RWPE2 (cell line): ENCODE measurements at regions not wholly inside any gene's neighbourhood (a gene's known extent, or its start where the extent isn't known, plus 50 kb on each side); places are given as distances from the start of the nearest gene placed in this dataset.
A peak's percentile ranks its signal among the peaks of the same experiment; 100 is the strongest.

Experiments used
- ATAC-seq: fragments of 200-7000 bp; cut with Tn5 transposase; 3 replicates; pipeline ENCODE4 v1.9.1; 2021; ENCODE audit warnings: low read depth
- DNase-seq: peaks from one replicate; pipeline ENCODE4 v3.0.0-alpha.2; 2020; ENCODE audit warnings: low spot score
- H3K27ac ChIP-seq: fragments of 450-650 bp; 2 replicates; pipeline ENCODE4 v1.5.1; 2017; ENCODE audit warnings: mild to moderate bottlenecking; ENCODE audit not compliant: poor library complexity, severe bottlenecking
- H3K27me3 ChIP-seq: fragments of 250-450 bp; sonication (Bioruptor Pico); 2 replicates; pipeline ENCODE4 v1.5.1; 2021; ENCODE audit warnings: mild to moderate bottlenecking, moderate library complexity; ENCODE audit not compliant: insufficient read depth, poor library complexity, severe bottlenecking
- H3K36me3 ChIP-seq: fragments of 250-450 bp; sonication (Bioruptor Pico); 2 replicates; pipeline ENCODE4 v1.5.1; 2020; ENCODE audit warnings: low read depth, mild to moderate bottlenecking, moderate library complexity
- H3K4me1 ChIP-seq: fragments of 250-450 bp; sonication (Bioruptor Pico); 2 replicates; pipeline ENCODE4 v1.5.1; 2021; ENCODE audit warnings: mild to moderate bottlenecking, moderate library complexity; ENCODE audit not compliant: insufficient read depth, poor library complexity, severe bottlenecking
- H3K4me3 ChIP-seq: fragments of 250-450 bp; sonication (Bioruptor Pico); 2 replicates; pipeline ENCODE4 v1.5.1; 2021; ENCODE audit warnings: mild to moderate bottlenecking, moderate library complexity; ENCODE audit not compliant: severe bottlenecking
- H3K9me3 ChIP-seq: fragments of 250-450 bp; sonication (Bioruptor Pico); 2 replicates; pipeline ENCODE4 v1.5.1; 2021; ENCODE audit warnings: mild to moderate bottlenecking, moderate library complexity; ENCODE audit not compliant: severe bottlenecking
- TF ChIP-seq, protein P1 (sequence below): fragments of 450-650 bp; IDR thresholded peaks from one replicate; pipeline ENCODE4 v1.5.1; 2017; ENCODE audit warnings: mild to moderate bottlenecking, moderate library complexity; ENCODE audit not compliant: poor library complexity, severe bottlenecking

- Histone ChIP-seq H3K36me3 (no peaks in the 10 kb centered on the region), H3K9me3 (no peaks in the 10 kb centered on the region), H3K27ac (no peak overlapping the region), H3K27me3 (no peaks in the 10 kb centered on the region), H3K4me3 (no peak overlapping the region), H3K4me1 (no peaks in the 10 kb centered on the region)
- DNase-seq = no peak
- ATAC-seq = no peak
- TF ChIP-seq, protein P1, sequence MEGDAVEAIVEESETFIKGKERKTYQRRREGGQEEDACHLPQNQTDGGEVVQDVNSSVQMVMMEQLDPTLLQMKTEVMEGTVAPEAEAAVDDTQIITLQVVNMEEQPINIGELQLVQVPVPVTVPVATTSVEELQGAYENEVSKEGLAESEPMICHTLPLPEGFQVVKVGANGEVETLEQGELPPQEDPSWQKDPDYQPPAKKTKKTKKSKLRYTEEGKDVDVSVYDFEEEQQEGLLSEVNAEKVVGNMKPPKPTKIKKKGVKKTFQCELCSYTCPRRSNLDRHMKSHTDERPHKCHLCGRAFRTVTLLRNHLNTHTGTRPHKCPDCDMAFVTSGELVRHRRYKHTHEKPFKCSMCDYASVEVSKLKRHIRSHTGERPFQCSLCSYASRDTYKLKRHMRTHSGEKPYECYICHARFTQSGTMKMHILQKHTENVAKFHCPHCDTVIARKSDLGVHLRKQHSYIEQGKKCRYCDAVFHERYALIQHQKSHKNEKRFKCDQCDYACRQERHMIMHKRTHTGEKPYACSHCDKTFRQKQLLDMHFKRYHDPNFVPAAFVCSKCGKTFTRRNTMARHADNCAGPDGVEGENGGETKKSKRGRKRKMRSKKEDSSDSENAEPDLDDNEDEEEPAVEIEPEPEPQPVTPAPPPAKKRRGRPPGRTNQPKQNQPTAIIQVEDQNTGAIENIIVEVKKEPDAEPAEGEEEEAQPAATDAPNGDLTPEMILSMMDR = no peak
These were observed 175.2 kb downstream of the RND3 start for GRCh38 chr2:150312271-150312670.

- H3K4me3 ChIP-seq = no peak overlapping the region
- no peaks in the 10 kb centered on the region for H3K36me3 ChIP-seq
- H3K4me1 ChIP-seq = no peaks in the 10 kb centered on the region
- H3K9me3 ChIP-seq = no peaks in the 10 kb centered on the region
- peak; percentile 35; the same call in 1 of the 3 replicates for ATAC-seq
- TF ChIP-seq, protein P1 = no peak
- H3K27me3 ChIP-seq = no peaks in the 10 kb centered on the region
- no peak for DNase-seq
- no peak overlapping the region for H3K27ac ChIP-seq
These were observed 178.0 kb downstream of the RND3 start for GRCh38 chr2:150309311-150310080.

DNA sequence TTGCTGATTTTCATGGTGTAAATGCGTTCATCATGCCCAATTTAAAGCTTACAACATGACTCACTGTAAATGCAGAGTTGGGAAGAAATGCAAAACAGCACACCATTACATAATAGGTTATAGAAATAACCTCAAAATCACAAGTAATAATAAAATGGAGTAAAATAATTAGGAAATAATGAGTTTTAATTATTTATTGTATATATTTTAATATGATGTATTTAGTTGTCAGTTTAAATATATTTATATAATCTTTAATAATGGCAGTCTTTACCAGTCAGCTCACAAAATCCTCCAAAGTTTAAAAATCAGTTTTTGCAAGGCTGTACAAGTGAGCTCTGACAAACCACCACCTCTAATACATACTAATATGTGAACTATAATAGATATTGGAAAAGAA is 180.2 kb downstream of the RND3 start:
- ATAC-seq = no peak
- Histone ChIP-seq H3K27ac (no peak overlapping the region), H3K27me3 (no peaks in the 10 kb centered on the region), H3K9me3 (peaks cover 12% of the 10 kb centered on the region), H3K4me3 (no peak overlapping the region), H3K4me1 (no peaks in the 10 kb centered on the region), H3K36me3 (0 out of 2 replicates have a peak, but pooled peaks cover 4% of the 10 kb centered on the region)
- TF ChIP-seq, protein P1 = no peak
- DNase-seq = no peak

DNA sequence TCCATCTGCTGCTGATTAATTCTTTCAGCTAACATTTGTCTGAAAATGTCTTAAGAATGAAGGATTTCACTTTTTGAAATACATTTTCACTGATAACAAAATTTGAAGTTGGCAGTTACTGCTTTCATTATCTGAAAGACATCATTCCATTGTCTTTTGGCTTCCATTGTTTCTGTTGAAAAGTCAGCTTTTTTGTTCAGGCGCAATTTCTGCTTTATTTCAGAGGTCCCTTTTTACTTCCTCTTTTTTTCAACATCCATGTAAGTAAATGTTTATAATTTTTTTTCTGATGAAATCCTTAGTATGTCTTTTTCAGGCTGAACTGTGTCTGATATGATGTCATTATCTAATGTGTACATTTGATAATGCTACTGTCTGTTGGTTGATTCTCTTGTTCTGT is 184.2 kb downstream of the RND3 start:
- H3K9me3 ChIP-seq = peaks cover 12% of the 10 kb centered on the region
- TF ChIP-seq, protein P1 = no peak
- no peaks in the 10 kb centered on the region for H3K27me3 ChIP-seq
- 0 out of 2 replicates have a peak, but pooled peaks cover 4% of the 10 kb centered on the region for H3K36me3 ChIP-seq
- ATAC-seq (no peak), DNase-seq (no peak)
- no peak overlapping the region for H3K27ac ChIP-seq
- no peak overlapping the region for H3K4me3 ChIP-seq
- H3K4me1 ChIP-seq = no peaks in the 10 kb centered on the region
